ENCODE measurements at regions not wholly inside any gene's neighbourhood (a gene's known extent, or its start where the extent isn't known, plus 50 kb on each side); places are given as distances from the start of the nearest gene placed in this dataset.
"Not testable (repeated sequence)": the region's sequence is repeated elsewhere in the genome, so short reads cannot be mapped to it uniquely, and the experiment has no call there.

DNA sequence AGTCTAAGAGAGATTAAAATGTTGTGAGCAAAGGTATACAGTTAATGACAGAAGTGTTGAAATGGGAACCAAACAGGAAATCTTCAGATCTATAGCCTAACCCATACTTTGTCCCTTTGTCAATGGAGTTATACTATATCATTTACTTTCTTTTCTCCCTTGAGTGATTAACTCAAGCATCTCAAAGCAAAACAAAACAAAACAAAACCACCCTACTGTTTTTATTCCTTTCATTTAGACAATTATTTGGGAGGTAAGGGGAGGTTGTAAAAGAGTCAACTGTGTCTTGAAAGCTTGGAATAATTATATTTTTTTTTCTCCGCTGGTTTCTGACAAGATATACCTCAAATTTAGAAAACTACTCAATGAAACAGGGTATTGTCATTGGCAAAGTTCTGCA is 139.8 kb upstream of the HMGN3 start:
- ChIA-PET CTCF (no interaction called here), POLR2A (no interaction called here)
- TF ChIP-seq, protein P1, sequence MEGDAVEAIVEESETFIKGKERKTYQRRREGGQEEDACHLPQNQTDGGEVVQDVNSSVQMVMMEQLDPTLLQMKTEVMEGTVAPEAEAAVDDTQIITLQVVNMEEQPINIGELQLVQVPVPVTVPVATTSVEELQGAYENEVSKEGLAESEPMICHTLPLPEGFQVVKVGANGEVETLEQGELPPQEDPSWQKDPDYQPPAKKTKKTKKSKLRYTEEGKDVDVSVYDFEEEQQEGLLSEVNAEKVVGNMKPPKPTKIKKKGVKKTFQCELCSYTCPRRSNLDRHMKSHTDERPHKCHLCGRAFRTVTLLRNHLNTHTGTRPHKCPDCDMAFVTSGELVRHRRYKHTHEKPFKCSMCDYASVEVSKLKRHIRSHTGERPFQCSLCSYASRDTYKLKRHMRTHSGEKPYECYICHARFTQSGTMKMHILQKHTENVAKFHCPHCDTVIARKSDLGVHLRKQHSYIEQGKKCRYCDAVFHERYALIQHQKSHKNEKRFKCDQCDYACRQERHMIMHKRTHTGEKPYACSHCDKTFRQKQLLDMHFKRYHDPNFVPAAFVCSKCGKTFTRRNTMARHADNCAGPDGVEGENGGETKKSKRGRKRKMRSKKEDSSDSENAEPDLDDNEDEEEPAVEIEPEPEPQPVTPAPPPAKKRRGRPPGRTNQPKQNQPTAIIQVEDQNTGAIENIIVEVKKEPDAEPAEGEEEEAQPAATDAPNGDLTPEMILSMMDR (IDR thresholded peaks at IDR 0.05; ENCODE audit: low read depth, low read length): no peak
- H3K27ac ChIP-seq (ENCODE audit: low read depth, low read length): no peak overlapping the region
- no peaks in the 10 kb centered on the region for H3K27me3 ChIP-seq (ENCODE audit: control insufficient read depth, insufficient read depth, low read length)
- no peaks in the 10 kb centered on the region for H3K9me3 ChIP-seq (ENCODE audit: control insufficient read depth, insufficient read depth, low read length)
- no peak overlapping the region for H3K4me3 ChIP-seq (ENCODE audit: low read depth, low read length)
- no peak for DNase-seq (ENCODE audit: low read depth, low spot score)

DNA sequence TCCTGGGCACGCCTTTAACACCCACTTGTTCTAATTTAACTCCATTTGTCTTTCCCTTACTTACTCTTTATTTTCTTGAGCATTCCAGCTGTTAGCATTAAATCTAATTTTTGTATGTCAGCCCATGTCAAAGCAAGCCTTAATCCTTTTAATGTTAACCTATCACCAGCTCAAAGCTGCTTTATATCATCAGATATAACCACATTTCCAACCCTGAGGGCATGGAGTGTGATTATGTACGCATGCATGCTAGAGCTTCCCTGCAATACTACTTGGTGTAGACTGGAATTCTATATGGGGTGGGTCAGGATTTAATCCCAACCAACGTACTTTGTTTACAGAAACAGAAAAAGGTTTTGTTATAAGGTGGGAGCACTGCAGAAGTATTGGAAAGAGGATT is 139.4 kb upstream of the HMGN3 start:
- H3K27me3 ChIP-seq (ENCODE audit: control insufficient read depth, insufficient read depth, low read length): no peaks in the 10 kb centered on the region
- no peak overlapping the region for H3K4me3 ChIP-seq (ENCODE audit: low read depth, low read length)
- TF ChIP-seq, protein P1 (IDR thresholded peaks at IDR 0.05; ENCODE audit: low read depth, low read length): no peak
- DNase-seq (ENCODE audit: low read depth, low spot score): no peak
- ChIA-PET POLR2A (no interaction called here), CTCF (no interaction called here)
- no peaks in the 10 kb centered on the region for H3K9me3 ChIP-seq (ENCODE audit: control insufficient read depth, insufficient read depth, low read length)
- no peak overlapping the region for H3K27ac ChIP-seq (ENCODE audit: low read depth, low read length)

DNA sequence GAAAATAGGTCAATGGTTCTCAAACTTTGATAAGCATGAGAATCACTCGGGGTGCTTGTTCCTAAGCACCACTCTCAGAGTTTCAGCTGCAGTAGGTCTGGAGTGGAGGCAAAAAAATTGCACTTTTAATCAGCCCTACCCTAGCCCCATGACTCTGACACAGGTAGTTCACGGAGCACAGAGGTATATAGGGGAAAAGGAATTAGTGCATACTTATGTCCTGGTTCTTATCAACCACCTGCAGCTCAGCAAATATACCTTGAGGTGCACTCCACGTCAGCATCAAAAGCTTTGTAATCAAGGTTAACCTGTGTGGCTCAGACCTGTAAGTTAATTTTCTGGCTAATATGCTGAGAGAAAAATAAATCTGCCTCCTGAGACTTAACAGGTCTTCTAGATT is 138.8 kb upstream of the HMGN3 start:
- no peaks in the 10 kb centered on the region for H3K9me3 ChIP-seq (ENCODE audit: control insufficient read depth, insufficient read depth, low read length)
- POLR2A ChIA-PET: no interaction called here

DNA sequence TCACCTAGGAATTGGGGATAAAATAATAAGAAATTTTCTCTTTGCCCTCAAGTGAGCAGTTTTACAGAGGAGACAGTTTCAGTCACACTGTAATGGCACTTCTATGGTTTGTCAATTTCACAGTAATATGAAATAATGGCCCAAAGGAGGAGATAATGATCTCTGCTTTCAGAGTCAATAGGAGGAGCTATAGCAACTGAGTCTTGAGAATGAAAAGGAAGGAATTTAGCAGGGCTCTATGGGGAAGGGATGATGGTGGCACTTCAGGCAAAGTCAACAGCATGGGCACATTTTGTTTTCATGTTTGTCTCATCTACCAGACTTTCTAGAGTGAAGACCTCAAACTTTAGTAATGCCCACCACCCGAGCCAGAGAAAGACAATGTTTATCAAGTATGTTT is 138.3 kb upstream of the HMGN3 start:
- Histone ChIP-seq H3K9me3 (ENCODE audit: control insufficient read depth, insufficient read depth, low read length) (no peaks in the 10 kb centered on the region), H3K27ac (ENCODE audit: low read depth, low read length) (no peak overlapping the region), H3K4me3 (ENCODE audit: low read depth, low read length) (no peak overlapping the region), H3K27me3 (ENCODE audit: control insufficient read depth, insufficient read depth, low read length) (no peaks in the 10 kb centered on the region)
- TF ChIP-seq, protein P1 (IDR thresholded peaks at IDR 0.05; ENCODE audit: low read depth, low read length): no peak
- DNase-seq (ENCODE audit: low read depth, low spot score): no peak
- ChIA-PET POLR2A (no interaction called here), CTCF (no interaction called here)

More for the DNA sequence above, 138.8 kb upstream of the HMGN3 start:
- DNase-seq (ENCODE audit: low read depth, low spot score): no peak
- Histone ChIP-seq H3K27me3 (ENCODE audit: control insufficient read depth, insufficient read depth, low read length) (no peaks in the 10 kb centered on the region), H3K4me3 (ENCODE audit: low read depth, low read length) (no peak overlapping the region), H3K27ac (ENCODE audit: low read depth, low read length) (no peak overlapping the region)
- TF ChIP-seq, protein P1 (IDR thresholded peaks at IDR 0.05; ENCODE audit: low read depth, low read length): no peak
- CTCF ChIA-PET: no interaction called here

DNA sequence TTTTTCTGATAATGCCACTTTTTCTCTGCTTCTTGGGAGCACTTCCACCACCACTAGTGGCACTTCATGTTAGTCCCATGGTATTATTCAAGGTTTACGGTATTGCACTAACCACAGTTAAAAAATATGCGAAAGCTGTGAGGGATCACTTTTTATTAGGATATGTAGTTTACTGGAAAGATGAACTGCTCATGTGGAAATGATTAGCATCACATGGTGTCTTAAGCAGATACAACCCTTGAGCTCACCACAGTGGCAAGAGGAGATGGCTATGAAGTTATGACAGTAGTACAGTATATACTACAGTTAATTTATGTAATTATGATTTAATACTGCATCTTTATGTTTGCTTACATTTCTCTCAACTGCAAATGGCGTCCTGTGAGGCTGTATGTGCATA is 134.5 kb upstream of the HMGN3 start:
- TF ChIP-seq, protein P1 (IDR thresholded peaks at IDR 0.05; ENCODE audit: low read depth, low read length): no peak
- Histone ChIP-seq H3K4me3 (ENCODE audit: low read depth, low read length) (no peak overlapping the region), H3K27me3 (ENCODE audit: control insufficient read depth, insufficient read depth, low read length) (no peaks in the 10 kb centered on the region), H3K27ac (ENCODE audit: low read depth, low read length) (no peak overlapping the region), H3K9me3 (ENCODE audit: control insufficient read depth, insufficient read depth, low read length) (no peaks in the 10 kb centered on the region)
- POLR2A ChIA-PET: no interaction called here
- no peak for DNase-seq (ENCODE audit: low read depth, low spot score)
- CTCF ChIA-PET: no interaction called here

DNA sequence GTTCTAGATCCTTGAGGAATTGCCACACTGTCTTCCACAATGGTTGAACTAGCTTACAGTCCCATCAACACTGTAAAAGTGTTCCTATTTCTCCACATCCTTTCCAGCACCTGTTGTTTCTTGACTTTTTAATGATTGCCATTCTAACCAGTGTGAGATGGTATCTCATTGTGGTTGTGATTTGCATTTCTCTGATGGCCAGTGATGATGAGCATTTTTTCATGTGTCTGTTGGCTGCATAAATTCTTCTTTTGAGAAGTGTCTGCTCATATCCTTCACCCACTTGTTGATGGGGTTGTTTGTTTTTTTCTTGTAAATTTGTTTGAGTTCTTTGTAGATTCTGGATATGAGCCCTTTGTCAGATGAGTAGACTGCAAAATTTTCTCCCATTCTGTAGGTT is 129.0 kb upstream of the HMGN3 start:
- CTCF ChIA-PET; DNase-seq (ENCODE audit: low read depth, low spot score); H3K27me3 ChIP-seq (ENCODE audit: control insufficient read depth, insufficient read depth, low read length); H3K4me3 ChIP-seq (ENCODE audit: low read depth, low read length); POLR2A ChIA-PET; H3K27ac ChIP-seq (ENCODE audit: low read depth, low read length); H3K9me3 ChIP-seq (ENCODE audit: control insufficient read depth, insufficient read depth, low read length): not testable (repeated sequence)

DNA sequence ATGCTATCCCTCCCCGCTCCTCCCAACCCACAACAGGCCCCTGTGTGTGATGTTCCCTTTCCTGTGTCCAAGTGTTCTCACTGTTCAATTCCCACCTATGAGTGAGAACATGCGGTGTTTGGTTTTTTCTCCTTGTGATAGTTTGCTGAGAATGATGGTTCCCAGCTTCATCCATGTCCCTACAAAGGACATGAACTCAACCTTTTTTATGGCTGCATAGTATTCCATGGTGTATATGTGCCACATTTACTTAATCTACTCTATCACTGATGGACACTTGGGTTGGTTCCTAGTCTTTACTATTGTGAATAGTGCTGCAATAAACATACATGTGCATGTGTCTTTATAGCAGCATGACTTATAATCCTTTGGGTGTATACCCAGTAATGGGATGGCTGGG is 126.6 kb upstream of the HMGN3 start:
- H3K27me3 ChIP-seq (ENCODE audit: control insufficient read depth, insufficient read depth, low read length); H3K4me3 ChIP-seq (ENCODE audit: low read depth, low read length); DNase-seq (ENCODE audit: low read depth, low spot score); CTCF ChIA-PET; POLR2A ChIA-PET; H3K9me3 ChIP-seq (ENCODE audit: control insufficient read depth, insufficient read depth, low read length); H3K27ac ChIP-seq (ENCODE audit: low read depth, low read length): not testable (repeated sequence)

All from AG04450 (cell line).